ENCODE measurements at regions not wholly inside any gene's neighbourhood (a gene's known extent, or its start where the extent isn't known, plus 50 kb on each side); places are given as distances from the start of the nearest gene placed in this dataset.

GRCh38 chr1:82486969-82487368 is 686.2 kb downstream of the ADGRL2 start:
- no peak for DNase-seq (ENCODE audit: low spot score)

GRCh38 chr1:82486468-82486867 is 685.7 kb downstream of the ADGRL2 start:
- DNase-seq (ENCODE audit: low spot score): no peak

GRCh38 chr1:82485591-82486369 is 685.0 kb downstream of the ADGRL2 start:
- no peak for DNase-seq (ENCODE audit: low spot score)

GRCh38 chr1:82483146-82483545 is 682.4 kb downstream of the ADGRL2 start:
- no peak for DNase-seq (ENCODE audit: low spot score)

- no peak for DNase-seq (ENCODE audit: low spot score)
Observed at GRCh38 chr1:82478916-82479315, 678.2 kb downstream of the ADGRL2 start.

GRCh38 chr1:82472489-82473131 is 671.9 kb downstream of the ADGRL2 start:
- no peak for DNase-seq (ENCODE audit: low spot score)

GRCh38 chr1:82466891-82467290 is 666.2 kb downstream of the ADGRL2 start:
- no peak for DNase-seq (ENCODE audit: low spot score)

GRCh38 chr1:82466416-82466815 is 665.7 kb downstream of the ADGRL2 start:
- DNase-seq (ENCODE audit: low spot score): no peak

GRCh38 chr1:82465024-82465423 is 664.3 kb downstream of the ADGRL2 start:
- DNase-seq (ENCODE audit: low spot score): no peak

- no peak for DNase-seq (ENCODE audit: low spot score)
Observed at GRCh38 chr1:82464362-82465001, 663.7 kb downstream of the ADGRL2 start.

GRCh38 chr1:82463951-82464350 is 663.2 kb downstream of the ADGRL2 start:
- no peak for DNase-seq (ENCODE audit: low spot score)

GRCh38 chr1:82462366-82462765 is 661.6 kb downstream of the ADGRL2 start:
- DNase-seq (ENCODE audit: low spot score): no peak

GRCh38 chr1:82455342-82455741 is 654.6 kb downstream of the ADGRL2 start:
- no peak for DNase-seq (ENCODE audit: low spot score)

- DNase-seq (ENCODE audit: low spot score): no peak
Observed at GRCh38 chr1:82454431-82454830, 653.7 kb downstream of the ADGRL2 start.

GRCh38 chr1:82453511-82454185 is 652.9 kb downstream of the ADGRL2 start:
- DNase-seq (ENCODE audit: low spot score): no peak

GRCh38 chr1:82452096-82452495 is 651.4 kb downstream of the ADGRL2 start:
- DNase-seq (ENCODE audit: low spot score): no peak

- DNase-seq (ENCODE audit: low spot score): no peak
Observed at GRCh38 chr1:82451191-82451590, 650.5 kb downstream of the ADGRL2 start.

GRCh38 chr1:82449506-82450057 is 648.8 kb downstream of the ADGRL2 start:
- DNase-seq (ENCODE audit: low spot score): no peak

GRCh38 chr1:82446955-82447354 is 646.2 kb downstream of the ADGRL2 start:
- DNase-seq (ENCODE audit: low spot score): no peak

GRCh38 chr1:82446236-82446635 is 645.5 kb downstream of the ADGRL2 start:
- no peak for DNase-seq (ENCODE audit: low spot score)

GRCh38 chr1:82445827-82446226 is 645.1 kb downstream of the ADGRL2 start:
- no peak for DNase-seq (ENCODE audit: low spot score)

GRCh38 chr1:82445132-82445531 is 644.4 kb downstream of the ADGRL2 start:
- no peak for DNase-seq (ENCODE audit: low spot score)

All from NAMALWA (cell line).